Stomach (tissue), 4 donors: ENCODE measurements at regions not wholly inside any gene's neighbourhood (a gene's known extent, or its start where the extent isn't known, plus 50 kb on each side); places are given as distances from the start of the nearest gene placed in this dataset.

Experiments used
- CTCF ChIP-seq, 7 experiments: fragments of 450-650 bp in 4 of 7; fragments of 200-600 bp in 3 of 7; sonication (generic) in 3 of 7; IDR thresholded peaks; one replicate each; pipeline ENCODE4 v1.5.1; 2016 to 2019; ENCODE audit warnings: antibody characterized with exemption in 7 of 7, control low read depth in 2 of 7, mild to moderate bottlenecking in 1 of 7
- EP300 ChIP-seq: sonication (generic); formaldehyde crosslinking; IDR thresholded peaks from one replicate; pipeline ENCODE4 v1.6.1; 2017; ENCODE audit warnings: antibody characterized with exemption
- POLR2A ChIP-seq, 4 donors: fragments of 450-650 bp; IDR thresholded peaks; one replicate each; pipeline ENCODE4 v1.6.1; 2016; ENCODE audit warnings: antibody characterized with exemption in 4 of 4, control low read depth in 2 of 4, mild to moderate bottlenecking in 1 of 4, moderate library complexity in 1 of 4
- POLR2AphosphoS5 ChIP-seq, 3 donors: sonication (generic); formaldehyde crosslinking; IDR thresholded peaks; one replicate each; pipeline ENCODE4 v1.6.1; 2016; ENCODE audit warnings: antibody characterized with exemption in 3 of 3

GRCh38 chr5:109605207-109605730, 84.5 kb upstream of the MAN2A1 start:
- TF ChIP-seq POLR2A (IDR thresholded peaks at IDR 0.05): no peak
- no peak for TF ChIP-seq CTCF (IDR thresholded peaks at IDR 0.05)
- TF ChIP-seq POLR2AphosphoS5 (IDR thresholded peaks at IDR 0.05): no peak
- no peak for TF ChIP-seq EP300
